A673 (cell line): ENCODE measurements at regions not wholly inside any gene's neighbourhood (a gene's known extent, or its start where the extent isn't known, plus 50 kb on each side); places are given as distances from the start of the nearest gene placed in this dataset.

Experiments
- BruUV-seq: library from RNA; stranded (reverse); fragments of 400-500 nt; replicated peaks from 2 replicates; lab custom pipeline; 2021; lab: Mats Ljungman, UMichigan
- CTCF ChIA-PET: fragments of 300-600 bp; sonication (Branson Sonifier 250); formaldehyde crosslinking; loops from one replicate; lab custom pipeline; 2022; ENCODE audit warnings: antibody characterized with exemption; lab: Charles Lee
- POLR2A ChIA-PET: fragments of 300-600 bp; sonication (Branson Sonifier 250); formaldehyde crosslinking; loops from one replicate; lab custom pipeline; 2022; ENCODE audit warnings: antibody characterized with exemption; ENCODE audit not compliant: low non-redundant PET; lab: Charles Lee
- DNase-seq: peaks from one replicate; pipeline ENCODE4 v3.0.0-alpha.2; 2015; ENCODE audit warnings: low spot score
- H3K27ac ChIP-seq: fragments of 200-600 bp; sonication (generic); 2 replicates; pipeline ENCODE4 v1.5.1; 2016; ENCODE audit warnings: mixed run types, low read depth, mild to moderate bottlenecking, mixed read lengths, antibody characterized with exemption, low read length; ENCODE audit not compliant: poor library complexity, severe bottlenecking
- H3K27me3 ChIP-seq: fragments of 200-600 bp; sonication (generic); replicated peaks from 2 replicates; pipeline ENCODE4 v1.6.1; 2017; ENCODE audit warnings: mixed run types, low read depth, mild to moderate bottlenecking, mixed read lengths, antibody characterized with exemption, low read length; ENCODE audit not compliant: insufficient read depth, poor library complexity
- H3K36me3 ChIP-seq: fragments of 200-600 bp; sonication (generic); 2 replicates; pipeline ENCODE4 v1.6.1; 2016; ENCODE audit warnings: mixed run types, mild to moderate bottlenecking, mixed read lengths, antibody characterized with exemption, low read length; ENCODE audit not compliant: insufficient read depth, poor library complexity, severe bottlenecking
- H3K4me1 ChIP-seq: fragments of 200-600 bp; sonication (generic); 2 replicates; pipeline ENCODE4 v1.6.1; 2017; ENCODE audit warnings: mixed run types, mild to moderate bottlenecking, mixed read lengths, antibody characterized with exemption, low read length; ENCODE audit not compliant: insufficient read depth, poor library complexity, severe bottlenecking
- H3K4me3 ChIP-seq: fragments of 200-600 bp; sonication (generic); 2 replicates; pipeline ENCODE4 v1.5.1; 2016; ENCODE audit warnings: low read depth, mixed run types, mild to moderate bottlenecking, mixed read lengths, low read length; ENCODE audit not compliant: poor library complexity, severe bottlenecking
- H3K9me3 ChIP-seq: fragments of 200-600 bp; sonication (generic); 2 replicates; pipeline ENCODE4 v1.6.1; 2016; ENCODE audit warnings: mixed run types, low read depth, mild to moderate bottlenecking, mixed read lengths, antibody characterized with exemption, low read length; ENCODE audit not compliant: poor library complexity, severe bottlenecking
- CTCF ChIP-seq: fragments of 300-800, 200-600 bp; sonication (generic); conservative IDR thresholded peaks from 2 replicates; pipeline ENCODE4 v1.5.1; 2017; ENCODE audit warnings: low read depth, mild to moderate bottlenecking, antibody characterized with exemption, low read length, moderate library complexity, mixed read lengths
- EZH2 ChIP-seq: fragments of 200-600 bp; sonication (generic); IDR thresholded peaks from 2 replicates; pipeline ENCODE4 v1.6.1; 2017; ENCODE audit warnings: borderline replicate concordance, low read depth, mild to moderate bottlenecking, mixed read lengths, antibody characterized with exemption, low read length; ENCODE audit not compliant: poor library complexity, severe bottlenecking
- intact Hi-C: fragments of 100-400 bp; cut with micrococcal nuclease; formaldehyde crosslinking; loops from one replicate; pipeline ENCODE4 v1.10.0; 2022; ENCODE audit not compliant: unreplicated experiment

DNA sequence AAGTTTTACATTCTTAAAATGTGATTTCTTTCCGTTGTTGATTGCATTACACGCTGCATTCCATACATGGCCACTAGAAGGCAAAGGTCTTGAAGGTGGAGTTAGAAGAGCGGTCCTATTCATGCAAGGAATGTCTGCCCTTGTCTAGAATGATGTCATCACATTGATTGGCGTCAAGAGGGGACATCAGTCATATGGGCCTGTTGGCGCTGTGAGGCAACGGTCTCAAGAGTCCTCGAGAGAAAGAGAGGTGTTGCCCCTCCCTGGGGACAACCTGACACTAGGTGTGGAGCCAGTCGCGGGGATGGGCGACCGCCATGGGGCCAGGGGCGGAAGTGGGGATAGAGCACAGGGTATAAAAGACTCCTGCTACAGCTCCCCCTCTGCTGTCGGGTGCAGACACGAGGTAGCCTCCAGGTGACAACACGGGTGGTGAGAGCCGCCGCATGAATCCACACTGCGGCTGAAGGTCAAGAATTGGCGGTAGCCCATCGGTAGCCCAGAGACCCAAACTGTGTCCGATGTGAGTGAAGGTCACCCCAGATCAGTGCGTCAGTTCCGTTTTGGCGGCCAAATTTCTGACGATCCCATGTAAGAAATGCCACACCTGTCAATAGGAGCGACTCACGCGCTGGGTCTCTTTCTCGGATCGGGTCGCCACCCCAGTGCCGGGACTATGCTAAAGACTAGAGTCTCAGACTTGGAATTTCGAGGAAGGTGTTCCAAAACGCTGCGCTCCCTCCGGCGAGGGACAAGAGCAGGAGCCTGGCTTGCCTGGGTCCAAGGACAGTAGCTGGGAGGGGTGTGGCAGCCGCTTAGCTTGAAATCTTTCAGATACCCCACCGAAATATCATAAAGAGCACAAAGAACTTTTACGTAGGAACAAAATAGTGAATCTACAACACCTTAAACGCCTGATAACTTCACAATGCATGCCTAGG is 93.2 kb upstream of the ZNF184 start:
- DNase-seq = no peak
- Histone ChIP-seq H3K9me3 (no peaks in the 10 kb centered on the region), H3K36me3 (no peaks in the 10 kb centered on the region), H3K4me1 (no peaks in the 10 kb centered on the region), H3K4me3 (no peak overlapping the region), H3K27me3 (peaks cover 29% of the 10 kb centered on the region), H3K27ac (no peak overlapping the region)
- TF ChIP-seq EZH2 (no peak), CTCF (no peak)
- ChIA-PET CTCF (no interaction called here), POLR2A (no interaction called here)
- BruUV-seq = no TSS peak
- intact Hi-C loops = no loop called here

- no peak for TF ChIP-seq EZH2
- TF ChIP-seq CTCF = no peak
- no peaks in the 10 kb centered on the region for H3K9me3 ChIP-seq
- H3K27ac ChIP-seq = no peak overlapping the region
- no peaks in the 10 kb centered on the region for H3K36me3 ChIP-seq
- intact Hi-C loops = no loop called here
- peak overlapping the region; percentile 15 for H3K4me3 ChIP-seq
- H3K4me1 ChIP-seq = no peaks in the 10 kb centered on the region
- DNase-seq = peak; percentile 39
- ChIA-PET CTCF (no interaction called here), POLR2A (no interaction called here)
- peaks cover 29% of the 10 kb centered on the region for H3K27me3 ChIP-seq
- no TSS peak for BruUV-seq
Observed at GRCh38 chr6:27562027-27562410, 89.1 kb upstream of the ZNF184 start.

DNA sequence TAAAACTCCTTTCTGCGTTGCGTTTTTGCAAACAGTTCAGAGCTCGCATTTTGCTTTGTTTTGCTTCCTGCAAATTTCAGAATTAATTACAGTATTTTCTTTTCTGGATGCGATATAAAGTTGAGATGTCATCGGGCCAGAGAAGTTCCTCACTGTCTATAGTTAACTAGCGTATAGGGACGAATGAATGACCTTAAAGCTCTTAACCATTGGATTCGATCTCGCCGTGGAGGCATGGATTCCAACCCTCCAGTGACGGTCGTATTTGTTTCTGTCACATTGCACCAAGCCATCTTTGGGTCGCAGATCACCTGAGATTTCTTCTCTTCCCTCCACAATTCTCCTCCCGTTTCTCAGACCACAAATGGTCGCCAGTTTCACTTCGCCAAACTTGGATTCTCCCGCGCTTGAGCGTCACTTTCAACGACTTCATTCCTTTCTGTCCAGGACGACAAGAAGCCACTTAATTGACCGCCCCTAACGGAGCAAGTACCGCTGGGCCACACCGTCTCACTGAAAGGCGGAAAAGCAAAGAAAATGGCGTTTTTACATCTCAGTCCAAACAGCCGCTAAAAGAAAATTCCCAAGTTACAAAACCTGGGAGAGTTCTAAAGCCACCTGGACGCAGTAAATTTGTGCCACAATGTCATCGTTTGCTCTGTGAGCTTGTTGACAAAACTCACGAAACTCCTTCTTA is 85.3 kb upstream of the ZNF184 start:
- no peaks in the 10 kb centered on the region for H3K36me3 ChIP-seq
- no peak overlapping the region for H3K27ac ChIP-seq
- ChIA-PET POLR2A (interaction anchor here (0.6 kb wide), 1 partner anchor 14 kb away, joined by 3 read pairs; no protein-coding TSS in a partner anchor), CTCF (no interaction called here)
- intact Hi-C loops = no loop called here
- H3K4me3 ChIP-seq = peak overlapping the region; percentile 32
- DNase-seq = no peak
- TF ChIP-seq EZH2 (no peak), CTCF (no peak)
- no peaks in the 10 kb centered on the region for H3K4me1 ChIP-seq
- BruUV-seq = no TSS peak
- no peaks in the 10 kb centered on the region for H3K9me3 ChIP-seq
- H3K27me3 ChIP-seq = no peaks in the 10 kb centered on the region
